GM23248 (cell line): ENCODE measurements at regions not wholly inside any gene's neighbourhood (a gene's known extent, or its start where the extent isn't known, plus 50 kb on each side); places are given as distances from the start of the nearest gene placed in this dataset.

Experiments used
- DNase-seq: peaks from one replicate; pipeline ENCODE4 v3.0.0-alpha.2; 2015
- H2AFZ ChIP-seq: fragments of 200-600 bp; sonication (generic); 2 replicates; pipeline ENCODE4 v1.6.1; 2016; ENCODE audit warnings: antibody characterized with exemption
- H3F3A ChIP-seq: fragments of 200-600 bp; sonication (generic); 2 replicates; pipeline ENCODE4 v1.6.1; 2016; ENCODE audit warnings: mild to moderate bottlenecking, antibody characterized with exemption, mixed run types; ENCODE audit not compliant: insufficient read depth
- H3K27ac ChIP-seq: fragments of 200-600 bp; sonication (generic); 2 replicates; pipeline ENCODE4 v1.5.1; 2016; ENCODE audit warnings: mild to moderate bottlenecking
- H3K27me3 ChIP-seq: fragments of 200-600 bp; sonication (generic); replicated peaks from 2 replicates; pipeline ENCODE4 v1.6.1; 2016; ENCODE audit warnings: mild to moderate bottlenecking; ENCODE audit not compliant: insufficient read depth
- H3K36me3 ChIP-seq: fragments of 200-600 bp; sonication (generic); 2 replicates; pipeline ENCODE4 v1.6.1; 2016; ENCODE audit warnings: low read depth, mild to moderate bottlenecking
- H3K4me1 ChIP-seq: fragments of 200-600 bp; sonication (generic); 2 replicates; pipeline ENCODE4 v1.6.1; 2016; ENCODE audit warnings: mild to moderate bottlenecking; ENCODE audit not compliant: insufficient read depth
- H3K4me2 ChIP-seq: fragments of 200-600 bp; sonication (generic); one replicate; pipeline ENCODE4 v1.6.1; 2016; ENCODE audit warnings: mild to moderate bottlenecking; ENCODE audit not compliant: unreplicated experiment
- H3K4me3 ChIP-seq: fragments of 200-600 bp; sonication (generic); 2 replicates; pipeline ENCODE4 v1.5.1; 2016; ENCODE audit warnings: mild to moderate bottlenecking
- H3K79me2 ChIP-seq: fragments of 200-600 bp; sonication (generic); 2 replicates; pipeline ENCODE4 v1.6.1; 2016; ENCODE audit warnings: mild to moderate bottlenecking; ENCODE audit not compliant: insufficient read depth
- H3K9ac ChIP-seq: fragments of 200-600 bp; sonication (generic); 2 replicates; pipeline ENCODE4 v1.6.1; 2016; ENCODE audit warnings: mild to moderate bottlenecking
- H3K9me2 ChIP-seq: fragments of 200-600 bp; sonication (generic); 2 replicates; pipeline ENCODE4 v1.6.1; 2016; ENCODE audit warnings: mixed run types, mild to moderate bottlenecking, moderate library complexity; ENCODE audit not compliant: insufficient read depth
- H3K9me3 ChIP-seq: fragments of 200-600 bp; sonication (generic); one replicate; pipeline ENCODE4 v1.6.1; 2017; ENCODE audit warnings: low read depth
- H4K20me1 ChIP-seq: fragments of 200-600 bp; sonication (generic); 2 replicates; pipeline ENCODE4 v1.6.0; 2016; ENCODE audit not compliant: insufficient read depth
- EZH2 ChIP-seq: fragments of 200-600 bp; sonication (generic); IDR thresholded peaks from 2 replicates; pipeline ENCODE4 v1.6.1; 2018; ENCODE audit warnings: antibody characterized with exemption, mild to moderate bottlenecking; ENCODE audit not compliant: insufficient read depth, poor library complexity, severe bottlenecking
- EZH2phosphoT487 ChIP-seq: fragments of 200-600 bp; sonication (generic); IDR thresholded peaks from 2 replicates; pipeline ENCODE4 v1.6.1; 2018; ENCODE audit warnings: antibody characterized with exemption, moderate library complexity, mild to moderate bottlenecking, low read depth; ENCODE audit not compliant: insufficient read depth
- WGBS, 2 experiments: methylation state at CpG; one replicate each; pipeline ENCODE4 v1.1.6; 2015 to 2017; ENCODE audit warnings: low lambda C conversion rate in 2 of 2, low coverage in 1 of 2; ENCODE audit errors: missing lambda C conversion rate in 2 of 2; 5-methylcytosine and 5-hydroxymethylcytosine counted together
- in situ Hi-C: fragments of 300-500 bp; cut with MboI; formaldehyde crosslinking; loops from 2 replicates; pipeline ENCODE4 v1.15.0; 2020

- no peaks in the 10 kb centered on the region for H3F3A ChIP-seq
- H3K4me1 ChIP-seq = no peaks in the 10 kb centered on the region
Observed at GRCh38 chr22:22166941-22167713, 77.5 kb upstream of the VPREB1 start.

GRCh38 chr22:22165936-22166710 lies 78.5 kb upstream of the VPREB1 start:
- no peaks in the 10 kb centered on the region for H3K4me1 ChIP-seq
- no peaks in the 10 kb centered on the region for H3K36me3 ChIP-seq
- no peak overlapping the region for H3K4me3 ChIP-seq
- H3K79me2 ChIP-seq = no peaks in the 10 kb centered on the region
- TF ChIP-seq EZH2phosphoT487 (no peak), EZH2 (no peak)
- H4K20me1 ChIP-seq = no peaks in the 10 kb centered on the region
- no peaks in the 10 kb centered on the region for H3F3A ChIP-seq
- no peak overlapping the region for H3K4me2 ChIP-seq
- H2AFZ ChIP-seq = no peak overlapping the region
- 13 to 14% methylated on average over 6 of the region's 6 CpGs for WGBS, 2 experiments
- H3K9me3 ChIP-seq = no peaks in the 10 kb centered on the region
- H3K27ac ChIP-seq = no peak overlapping the region
- no peak overlapping the region for H3K9ac ChIP-seq
- H3K9me2 ChIP-seq = no peaks in the 10 kb centered on the region
- in situ Hi-C loops = no loop called here
- no peak for DNase-seq
- peaks cover 4% of the 10 kb centered on the region; the same call in 1 of the 2 replicates for H3K27me3 ChIP-seq

More at GRCh38 chr22:22166941-22167713, 77.5 kb upstream of the VPREB1 start:
- no peak overlapping the region for H2AFZ ChIP-seq
- 17 to 19% methylated on average over 5 of the region's 5 CpGs for WGBS, 2 experiments
- H3K9me2 ChIP-seq = no peaks in the 10 kb centered on the region
- no peaks in the 10 kb centered on the region for H3K79me2 ChIP-seq
- H4K20me1 ChIP-seq = no peaks in the 10 kb centered on the region
- peaks cover 4% of the 10 kb centered on the region for H3K27me3 ChIP-seq
- DNase-seq = no peak
- no peaks in the 10 kb centered on the region for H3K9me3 ChIP-seq
- H3K4me3 ChIP-seq = no peak overlapping the region
- no peak overlapping the region for H3K4me2 ChIP-seq
- in situ Hi-C loops = no loop called here
- no peak for TF ChIP-seq EZH2
- no peak overlapping the region for H3K27ac ChIP-seq
- no peak overlapping the region for H3K9ac ChIP-seq
- H3K36me3 ChIP-seq = no peaks in the 10 kb centered on the region

- H3K4me3 ChIP-seq = no peak overlapping the region
- no peaks in the 10 kb centered on the region for H3K4me1 ChIP-seq
- H3K79me2 ChIP-seq = no peaks in the 10 kb centered on the region
- in situ Hi-C loops = no loop called here
- H4K20me1 ChIP-seq = no peaks in the 10 kb centered on the region
- H2AFZ ChIP-seq = no peak overlapping the region
- no peak for DNase-seq
- no peaks in the 10 kb centered on the region for H3K36me3 ChIP-seq
- 0% methylated on average over 3 of the region's 3 CpGs for WGBS, 2 experiments
- no peak overlapping the region for H3K4me2 ChIP-seq
- H3K27me3 ChIP-seq = peaks cover 4% of the 10 kb centered on the region; the same call in 1 of the 2 replicates
- H3K27ac ChIP-seq = no peak overlapping the region
- H3K9me2 ChIP-seq = no peaks in the 10 kb centered on the region
- no peak overlapping the region for H3K9ac ChIP-seq
- H3F3A ChIP-seq = no peaks in the 10 kb centered on the region
- H3K9me3 ChIP-seq = no peaks in the 10 kb centered on the region
- TF ChIP-seq EZH2 (no peak), EZH2phosphoT487 (no peak)
Observed at GRCh38 chr22:22164541-22165272, 79.9 kb upstream of the VPREB1 start.
